GM19043 (cell line): ENCODE measurements at regions not wholly inside any gene's neighbourhood (a gene's known extent, or its start where the extent isn't known, plus 50 kb on each side); places are given as distances from the start of the nearest gene placed in this dataset.

Experiments used
- ATAC-seq: cut with Tn5 transposase; IDR thresholded peaks from one replicate; pipeline ENCODE4 v1.9.1; 2021; ENCODE audit warnings: low read depth; ENCODE audit not compliant: unreplicated experiment

DNA sequence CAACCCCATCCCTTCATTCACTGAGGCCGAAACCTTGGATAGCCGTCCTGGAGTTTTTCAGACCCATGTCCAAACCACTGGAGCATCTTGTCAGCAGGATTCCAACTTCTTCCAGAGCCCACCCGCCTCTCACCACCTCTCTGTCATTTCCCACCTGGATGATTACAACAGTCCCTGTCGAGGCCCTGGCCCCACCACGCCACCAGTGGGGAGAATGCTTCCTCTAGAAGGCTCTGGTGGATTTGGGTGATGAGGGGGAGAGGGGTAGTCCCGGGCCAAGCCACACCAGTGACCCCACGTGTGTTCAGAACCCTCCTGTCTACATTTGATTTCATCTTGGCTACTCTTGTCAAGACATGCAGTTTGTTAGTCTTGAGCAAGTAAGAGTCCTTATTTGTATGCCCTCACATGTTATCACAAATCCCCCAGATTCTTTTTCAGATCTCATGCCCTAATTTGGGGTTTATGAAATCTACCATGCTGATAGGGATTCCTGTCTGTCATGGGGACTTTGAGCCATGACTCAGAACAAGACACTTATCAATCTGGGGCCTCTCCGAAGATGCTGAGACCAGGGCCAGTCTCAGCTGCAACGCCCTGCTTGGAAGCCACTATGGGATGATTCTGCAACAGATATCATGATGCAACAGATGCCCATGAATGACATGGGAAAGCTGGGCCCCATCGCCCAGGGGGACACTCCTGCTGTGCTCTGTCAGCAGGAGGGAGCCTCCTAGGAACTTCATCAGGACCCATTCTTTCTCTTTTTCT lies 186.1 kb downstream of the ZFP36L2 start:
- ATAC-seq: no peak

DNA sequence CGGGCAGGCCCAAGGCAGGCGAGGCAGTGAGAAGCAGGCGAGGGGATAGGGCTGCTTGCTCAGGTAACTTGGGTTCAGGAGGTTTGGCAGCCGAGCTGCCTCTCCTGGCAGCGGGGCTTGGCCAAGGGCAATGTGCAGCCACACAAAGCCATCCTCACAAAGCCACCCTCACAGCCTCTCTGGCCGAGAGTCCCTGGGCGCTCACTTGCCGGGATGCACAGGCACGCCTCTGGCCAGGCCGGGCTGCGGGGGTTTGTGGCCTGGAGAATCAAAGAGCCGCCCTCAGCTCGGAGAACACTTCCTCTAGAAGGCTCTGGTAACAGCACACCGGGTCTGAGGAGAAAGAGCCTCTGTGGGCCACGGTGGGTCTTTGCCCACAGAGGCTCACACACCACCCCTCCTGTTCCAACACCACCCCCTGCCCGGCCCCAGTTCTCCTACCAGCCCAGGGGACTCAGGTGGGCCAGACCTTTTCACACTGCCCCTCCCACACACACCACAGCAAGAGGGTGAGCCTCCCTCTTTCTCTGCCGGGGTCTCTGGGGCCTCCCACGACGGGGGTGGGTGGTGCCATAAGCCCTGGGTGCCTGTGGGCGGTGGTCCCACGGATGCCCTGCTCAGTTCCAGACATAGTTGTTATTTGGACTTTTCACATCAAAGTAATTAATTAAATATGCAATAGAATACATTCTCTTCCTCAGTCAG lies 186.9 kb downstream of the ZFP36L2 start:
- no peak for ATAC-seq

DNA sequence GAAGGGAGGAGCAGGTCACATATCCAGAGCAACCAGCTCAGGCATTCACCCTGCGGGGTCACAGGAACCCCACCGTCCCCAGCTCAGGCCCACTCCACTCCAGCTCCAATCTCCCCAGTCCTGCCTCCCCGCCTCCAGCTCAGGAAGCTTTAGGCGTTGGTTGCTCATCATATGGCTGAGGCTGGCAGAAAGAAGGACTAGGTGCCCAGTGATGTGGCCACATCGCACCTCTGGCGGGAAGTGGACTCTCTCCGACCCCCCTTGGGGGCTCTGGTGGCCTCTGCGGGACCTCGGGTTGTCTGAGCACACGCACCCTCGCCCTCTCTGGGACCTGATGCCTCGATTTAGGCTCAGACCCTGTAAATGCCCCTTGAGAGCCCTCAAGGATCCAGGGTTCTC lies 187.7 kb downstream of the ZFP36L2 start:
- no peak for ATAC-seq

DNA sequence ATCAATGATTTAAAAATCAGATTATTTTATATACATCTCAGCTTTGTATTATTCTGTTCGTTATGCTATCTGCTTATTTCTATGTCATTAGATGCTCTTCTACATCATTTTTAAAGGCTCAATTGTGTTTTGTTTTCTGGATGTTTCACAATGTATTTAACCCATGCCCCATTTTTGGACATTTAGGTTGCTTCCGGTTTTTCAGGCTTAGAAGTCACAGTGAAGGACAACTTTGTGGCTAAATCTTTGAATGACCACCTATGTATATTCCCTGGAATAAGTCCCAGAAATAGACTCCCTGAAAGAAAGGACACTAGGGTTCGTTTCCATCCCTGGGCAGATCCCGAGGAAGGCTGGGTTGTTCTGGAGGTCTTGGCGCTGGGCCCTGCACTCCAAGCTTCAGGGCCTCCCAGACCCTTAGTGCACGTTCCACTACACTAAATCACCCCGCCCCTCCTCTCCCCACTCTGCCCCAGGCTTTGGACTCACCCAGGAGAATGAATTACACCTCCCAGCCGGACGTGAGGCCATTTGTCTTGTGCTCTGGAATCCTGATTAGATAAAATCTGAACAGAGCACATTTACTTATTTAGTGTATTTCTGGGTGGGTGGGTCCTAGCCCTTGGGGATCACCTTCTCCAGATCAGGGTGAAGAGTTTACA lies 188.2 kb downstream of the ZFP36L2 start:
- no peak for ATAC-seq

DNA sequence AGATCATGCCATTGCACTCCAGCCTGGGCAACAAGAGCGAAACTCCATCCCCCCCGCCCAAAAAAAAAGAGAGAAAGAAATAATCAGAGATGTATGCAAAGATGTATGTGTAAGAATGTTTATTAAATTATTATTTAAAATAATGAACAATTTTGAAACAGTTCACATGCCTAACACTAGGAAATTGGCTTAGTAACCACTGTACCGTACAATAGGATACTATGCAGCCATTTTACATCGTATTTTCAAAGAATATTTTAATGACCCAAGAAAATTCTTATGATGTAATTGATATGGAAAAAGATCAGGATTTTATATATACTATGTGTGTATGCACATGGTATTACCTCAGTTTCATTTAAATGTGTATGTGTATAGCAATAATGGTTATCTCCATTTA lies 190.5 kb downstream of the ZFP36L2 start:
- no peak for ATAC-seq

DNA sequence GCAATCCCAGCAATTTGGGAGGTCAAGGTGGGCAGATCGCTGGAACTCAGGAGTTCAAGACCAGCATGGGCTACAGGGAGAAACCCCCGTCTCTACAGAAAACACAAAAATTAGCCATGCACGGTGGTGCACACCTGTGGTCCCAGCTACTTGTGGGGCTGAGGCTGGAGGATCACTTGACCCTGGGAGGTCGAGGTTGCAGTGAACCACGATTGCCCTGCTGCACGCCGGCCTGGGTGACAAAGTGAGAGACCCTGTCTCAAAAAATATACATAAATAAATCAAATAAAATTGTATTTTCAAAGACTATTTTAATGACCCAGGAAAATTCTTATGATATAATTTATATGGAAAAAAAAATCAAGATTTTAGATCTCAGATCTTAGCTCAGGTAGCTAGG lies 191.5 kb downstream of the ZFP36L2 start:
- no peak for ATAC-seq

DNA sequence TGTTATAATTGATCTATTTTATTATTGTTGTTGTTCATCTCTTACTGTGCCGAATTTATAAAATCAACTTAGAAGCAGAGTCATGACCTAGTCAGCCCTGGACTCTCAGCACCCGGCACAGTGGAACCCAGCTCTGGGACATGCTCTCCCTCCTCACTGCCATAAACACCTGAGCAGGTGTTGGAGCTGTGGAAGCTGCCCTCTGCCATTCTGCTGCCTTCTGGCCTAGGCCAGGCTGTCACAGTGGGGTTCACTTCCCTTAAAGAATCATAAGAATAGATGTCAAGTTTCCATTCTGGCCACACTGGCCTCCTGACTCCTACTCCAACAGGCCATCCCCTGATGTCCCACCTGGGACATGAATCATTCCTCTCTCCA lies 192.2 kb downstream of the ZFP36L2 start:
- ATAC-seq: no peak

DNA sequence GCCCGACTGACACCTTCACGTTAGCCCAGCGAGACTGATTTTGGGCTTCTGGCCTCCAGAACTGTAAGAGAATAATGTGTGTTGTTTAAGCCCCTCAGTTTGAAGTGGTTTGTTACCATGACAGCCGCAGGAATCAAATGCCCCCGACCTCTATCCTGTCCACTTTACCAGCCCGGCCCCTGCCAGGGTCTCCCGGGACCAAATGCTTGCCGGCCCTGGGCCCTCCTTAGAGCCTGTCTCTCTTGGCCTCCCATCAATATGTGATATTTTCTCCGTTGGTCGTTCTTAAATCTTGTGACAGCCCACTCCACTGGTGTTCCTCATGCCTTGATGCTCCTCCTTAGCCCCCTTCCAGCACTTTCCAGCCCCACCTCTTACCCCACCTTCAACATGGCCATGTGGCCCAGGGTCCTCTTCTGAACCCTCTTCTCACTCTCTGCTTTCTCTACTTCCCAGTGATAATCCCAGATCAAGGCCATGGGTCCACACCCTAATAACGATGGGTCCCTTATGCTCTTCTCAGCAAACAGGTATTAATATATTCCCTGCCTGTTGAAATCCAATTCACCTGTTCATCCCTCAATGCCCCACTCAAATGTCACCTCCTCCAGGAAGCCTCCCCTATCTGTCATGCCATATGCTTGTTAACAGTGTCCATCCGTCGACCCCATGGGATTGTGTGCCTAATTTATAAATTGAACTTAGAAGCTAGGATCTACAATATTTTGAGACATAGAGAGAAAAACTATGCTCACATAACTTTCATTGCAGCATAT lies 192.8 kb downstream of the ZFP36L2 start:
- no peak for ATAC-seq

DNA sequence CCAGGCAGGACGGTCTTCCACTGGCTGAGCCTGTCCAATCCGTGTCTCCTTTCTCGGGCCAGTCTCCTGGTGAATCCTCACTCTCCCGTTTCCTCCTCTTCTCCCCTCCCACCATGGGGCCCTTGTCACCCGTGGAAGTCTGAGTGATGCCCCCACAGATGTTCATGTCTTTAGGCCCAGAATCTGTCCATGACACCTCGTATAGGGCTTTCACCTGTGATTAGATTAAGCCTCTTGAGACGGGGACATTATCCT lies 193.5 kb downstream of the ZFP36L2 start:
- no peak for ATAC-seq

DNA sequence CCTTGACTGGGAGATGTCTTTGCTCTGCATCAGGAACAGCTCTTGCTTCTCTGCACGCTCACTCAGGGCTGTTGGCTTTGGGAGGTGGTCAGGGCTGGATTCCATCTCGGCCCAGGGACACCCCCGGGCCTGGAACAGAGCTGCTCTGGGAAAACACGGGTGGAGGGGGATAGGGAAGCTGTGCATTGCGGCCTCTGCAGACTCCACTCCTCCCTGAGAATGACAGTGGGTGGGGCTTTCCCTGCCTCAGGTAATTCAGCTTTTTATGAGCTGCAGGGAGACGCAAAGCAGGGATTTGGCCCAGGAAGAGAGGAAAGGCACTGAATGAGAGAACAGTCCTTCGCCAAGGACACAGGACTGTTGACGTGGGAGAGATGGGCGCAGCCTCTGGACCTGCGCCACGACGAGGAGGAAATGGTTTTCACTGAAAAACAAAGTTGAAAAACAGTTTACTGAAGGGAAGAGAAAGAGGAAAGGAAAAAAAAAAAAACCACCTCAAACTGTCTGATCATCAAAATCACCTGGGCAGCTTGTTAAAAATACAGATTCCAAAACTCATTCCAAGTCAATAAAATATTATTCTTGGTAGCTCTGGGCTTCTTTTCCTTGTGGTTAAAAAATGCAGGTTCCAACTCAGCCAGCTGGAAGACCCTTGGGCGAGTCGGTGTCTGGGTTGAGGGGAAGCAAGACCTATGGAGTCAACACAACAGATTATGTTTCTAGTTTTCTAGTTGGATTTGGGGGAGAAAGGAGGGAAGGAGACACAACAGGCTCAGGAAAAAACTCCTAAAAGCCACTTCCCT lies 194.0 kb downstream of the ZFP36L2 start:
- ATAC-seq: no peak

DNA sequence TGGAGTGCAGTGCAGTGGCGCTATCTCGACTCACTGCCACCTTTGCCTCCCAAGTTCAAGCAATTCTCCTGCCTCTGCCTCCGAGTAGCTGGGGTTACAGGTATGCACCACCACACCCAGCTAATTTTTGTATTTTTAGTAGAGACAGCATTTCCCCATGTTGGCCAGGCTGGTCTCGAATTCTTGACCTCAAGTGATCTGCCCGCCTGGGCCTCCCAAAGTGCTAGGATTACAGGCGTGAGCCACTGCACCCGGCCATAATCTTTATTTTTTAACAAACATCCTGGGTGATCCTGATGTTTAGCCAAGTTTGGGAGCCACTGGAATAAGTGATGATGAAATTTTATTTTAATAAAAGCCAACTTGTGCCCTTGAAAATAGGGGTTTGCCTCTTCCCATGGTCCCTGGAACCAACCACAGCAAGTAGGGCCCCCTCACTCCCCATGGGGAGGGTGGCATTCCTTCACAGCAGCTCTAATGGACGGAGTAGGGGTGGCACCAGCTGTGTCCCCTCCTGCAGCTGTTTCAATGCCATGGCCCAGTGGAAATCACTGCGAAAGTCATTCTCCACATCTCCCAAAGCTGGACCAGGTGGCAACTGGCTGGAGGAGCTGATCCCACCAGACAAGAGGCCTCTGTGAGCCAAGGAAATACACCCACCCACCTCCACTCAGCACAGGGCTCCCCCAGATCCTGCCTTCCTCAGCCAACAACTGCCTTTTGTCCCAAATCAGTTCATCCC lies 194.8 kb downstream of the ZFP36L2 start:
- no peak for ATAC-seq

DNA sequence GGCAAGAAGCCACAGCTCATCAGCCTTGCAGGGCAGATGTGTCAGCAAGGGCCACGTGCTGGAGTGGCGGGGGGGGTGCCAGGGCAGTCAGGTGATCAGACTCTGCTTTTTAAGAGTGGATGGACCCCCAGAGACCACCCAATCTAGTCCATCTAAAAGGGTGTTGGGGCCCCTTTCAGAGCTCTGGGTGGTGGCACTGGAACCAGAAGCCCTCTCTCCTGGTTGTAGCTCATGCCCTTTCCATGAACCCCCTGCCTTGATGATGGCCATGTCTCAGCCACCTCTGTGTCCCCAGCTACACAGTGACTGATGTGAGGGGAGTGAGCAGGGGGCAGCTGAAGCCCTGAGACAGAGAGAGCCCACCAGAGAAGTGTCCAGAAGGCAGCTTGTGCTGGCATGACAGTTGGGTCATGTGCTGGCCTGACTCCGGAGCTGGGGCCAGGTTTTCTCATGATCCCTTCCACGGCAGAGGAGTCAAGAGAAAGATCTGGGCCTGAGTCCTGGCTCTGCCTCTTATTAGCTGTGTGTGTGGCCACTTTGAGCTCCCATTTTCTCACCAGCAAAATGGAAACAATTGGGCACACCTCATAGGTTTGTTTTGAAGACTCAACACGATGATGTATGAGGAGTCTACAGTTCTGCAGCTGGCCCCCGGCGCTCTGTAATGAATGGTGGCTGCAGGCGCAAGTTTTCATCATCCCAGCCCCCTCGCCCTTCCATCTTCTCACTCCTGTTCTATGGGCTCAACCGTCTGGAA lies 195.7 kb downstream of the ZFP36L2 start:
- no peak for ATAC-seq

DNA sequence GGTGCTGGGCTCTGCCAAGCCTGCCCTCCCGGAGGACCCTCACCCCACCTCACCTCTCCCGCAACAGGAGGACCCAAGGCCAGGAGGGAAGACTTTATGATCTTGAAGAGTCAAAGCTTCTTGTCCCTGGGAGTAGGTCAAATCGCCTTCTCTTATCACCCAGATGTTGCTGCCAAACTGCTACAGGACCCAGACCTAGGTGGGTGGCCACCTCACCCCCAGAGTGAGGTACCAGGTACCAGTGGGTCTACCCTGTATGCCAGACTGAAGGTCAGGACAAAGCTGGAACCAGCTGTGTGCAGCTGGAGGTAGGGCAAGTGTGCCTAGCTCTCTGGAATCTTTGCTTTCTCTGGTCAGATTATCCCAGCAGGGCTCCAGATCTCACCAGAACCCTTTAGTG lies 197.2 kb downstream of the ZFP36L2 start:
- no peak for ATAC-seq

DNA sequence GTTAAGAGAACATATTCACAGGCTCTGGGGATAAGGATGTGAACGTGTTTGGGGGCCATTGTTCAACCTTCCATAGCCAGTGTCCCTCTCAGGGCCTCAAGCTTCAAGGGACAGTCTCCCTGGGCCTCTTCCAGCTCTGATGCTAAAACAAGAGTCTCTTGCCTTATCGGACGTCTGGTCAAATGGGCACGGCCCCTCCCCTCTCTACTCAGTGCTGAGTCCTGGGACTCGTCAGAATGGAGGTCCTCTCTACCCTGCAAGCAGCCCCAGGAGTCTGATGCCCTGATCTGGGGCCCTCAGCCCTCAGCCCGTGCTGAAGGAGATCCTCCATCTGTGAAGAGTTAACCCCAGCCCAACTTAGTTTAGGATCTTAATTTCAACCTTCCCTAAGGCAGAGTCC lies 198.2 kb downstream of the ZFP36L2 start:
- ATAC-seq: no peak

DNA sequence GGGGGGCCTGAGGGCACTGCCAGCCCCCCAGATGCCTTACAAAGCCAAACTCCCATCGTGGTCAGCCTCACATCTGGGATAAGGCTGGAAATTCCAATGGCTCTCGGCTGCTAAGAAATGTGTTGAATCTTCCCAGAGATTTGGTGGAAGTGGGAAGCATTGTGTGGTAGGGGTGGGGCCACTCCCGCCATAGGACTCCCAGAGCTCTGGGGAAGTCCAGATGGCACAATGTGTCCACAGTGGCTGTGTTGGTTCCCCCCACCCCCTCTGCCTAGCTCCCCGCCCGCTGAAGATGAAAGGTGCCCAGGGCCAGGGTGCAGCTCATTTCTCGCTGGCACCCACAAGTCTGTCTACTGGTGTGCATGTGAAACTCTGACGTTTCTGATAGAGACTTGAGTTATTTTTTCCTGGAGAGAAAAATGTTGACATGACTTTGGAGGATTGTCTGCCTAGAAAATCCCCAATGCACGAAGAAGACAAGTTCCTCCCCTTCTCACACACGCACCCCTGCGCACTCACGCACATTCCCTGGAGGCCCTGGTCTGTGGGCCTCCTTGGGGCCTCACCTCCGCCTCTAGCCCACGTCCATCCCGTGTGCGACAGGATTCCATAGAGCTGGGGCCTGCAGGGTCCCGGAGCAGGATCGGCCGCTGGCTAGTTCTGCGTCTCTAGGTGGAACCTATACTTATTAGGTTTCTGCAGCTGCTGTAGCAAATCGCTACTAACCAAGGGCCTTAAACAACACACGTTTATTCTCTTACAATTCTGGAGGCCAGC lies 199.1 kb downstream of the ZFP36L2 start:
- ATAC-seq: no peak

DNA sequence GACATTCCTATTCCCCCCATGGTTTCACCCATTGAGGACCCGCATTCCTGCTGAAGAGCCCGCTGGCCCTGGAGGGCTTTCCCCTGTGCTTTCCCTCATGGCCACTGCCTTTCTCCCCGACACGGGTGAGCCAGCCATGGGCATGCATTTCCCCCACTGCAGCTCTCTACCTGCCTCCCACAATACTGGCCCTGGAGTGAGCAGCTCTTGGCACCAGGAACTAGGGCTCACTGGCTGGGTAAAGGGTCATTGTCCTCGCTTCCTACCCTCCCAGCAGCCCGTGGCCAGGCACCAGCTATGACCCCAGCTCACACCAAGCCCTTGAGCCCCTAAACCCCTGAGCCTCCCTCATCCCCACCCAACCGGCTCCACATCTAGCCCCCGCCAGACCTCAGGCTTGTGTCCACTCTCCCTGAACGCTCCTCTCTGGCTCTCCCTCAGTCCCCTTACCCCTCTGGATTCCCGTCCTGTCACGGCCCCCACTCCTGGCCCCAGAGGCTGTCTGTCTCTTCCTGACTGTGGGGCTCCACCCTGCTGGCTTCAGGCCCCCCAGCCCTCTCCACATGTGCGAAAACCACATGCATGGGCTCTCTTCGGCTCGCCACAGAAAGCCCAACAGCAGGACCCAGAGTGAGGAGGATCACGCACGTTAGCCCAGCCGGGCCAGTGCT lies 199.8 kb downstream of the ZFP36L2 start:
- no peak for ATAC-seq

DNA sequence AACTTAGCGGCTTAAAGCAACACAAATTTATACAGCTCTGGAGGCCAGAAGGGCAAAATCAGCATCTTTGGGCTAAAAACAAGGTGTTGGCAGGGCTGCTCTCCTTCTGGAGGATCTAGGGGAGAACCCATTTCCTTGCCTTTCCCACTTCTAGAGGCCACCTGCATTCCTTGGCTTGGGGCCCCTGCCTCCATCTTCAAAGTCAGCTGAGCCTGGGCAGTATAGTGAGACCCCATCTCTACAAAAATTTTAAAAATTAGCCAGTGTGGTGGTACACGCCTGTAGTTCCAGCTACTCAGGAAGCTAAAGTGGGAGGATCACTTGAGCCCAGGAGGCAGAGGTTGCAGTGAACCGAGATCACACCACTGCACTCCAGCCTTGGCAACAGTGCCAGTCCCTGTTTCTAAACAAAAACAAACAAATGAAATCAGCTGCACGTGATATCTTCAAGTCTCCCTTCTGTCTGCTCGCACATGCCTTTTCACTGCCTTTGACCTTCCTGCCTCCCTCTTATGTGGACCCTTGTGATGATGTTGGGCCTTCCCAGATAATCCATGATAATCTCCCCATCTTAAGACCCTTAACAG lies 200.6 kb downstream of the ZFP36L2 start:
- no peak for ATAC-seq
